Panc1 (cell line): ENCODE measurements at regions not wholly inside any gene's neighbourhood (a gene's known extent, or its start where the extent isn't known, plus 50 kb on each side); places are given as distances from the start of the nearest gene placed in this dataset.

Source experiments
- ATAC-seq: fragments of 200-7000 bp; cut with Tn5 transposase; 2 replicates; pipeline ENCODE4 v1.9.1; 2020; ENCODE audit warnings: mild to moderate bottlenecking, moderate library complexity
- BruUV-seq: library from RNA; stranded (reverse); fragments of 400-500 nt; replicated peaks from 2 replicates; lab custom pipeline; 2021; lab: Mats Ljungman, UMichigan
- CTCF ChIA-PET: fragments of 300-600 bp; sonication (Branson Sonifier 250); formaldehyde crosslinking; loops from one replicate; lab custom pipeline; 2022; ENCODE audit warnings: antibody characterized with exemption; lab: Charles Lee
- POLR2A ChIA-PET: fragments of 300-600 bp; sonication (Branson Sonifier 250); formaldehyde crosslinking; loops from one replicate; lab custom pipeline; 2022; ENCODE audit warnings: antibody characterized with exemption; lab: Charles Lee
- DNase-seq: peaks from one replicate; pipeline ENCODE4 v3.0.0-alpha.2; 2010; ENCODE audit warnings: low read depth, low spot score
- H3K27ac ChIP-seq: 2 replicates; pipeline ENCODE4 v1.5.1; 2011; ENCODE audit warnings: mild to moderate bottlenecking, low read length, inconsistent platforms
- H3K27me3 ChIP-seq: fragments of 200-500 bp; sonication (Bioruptor generic); 2 replicates; pipeline ENCODE4 v1.6.0; 2014; ENCODE audit warnings: low read length, inconsistent platforms; ENCODE audit not compliant: control insufficient read depth, insufficient read depth
- H3K36me3 ChIP-seq: fragments of 200-500 bp; sonication (Bioruptor generic); 2 replicates; pipeline ENCODE4 v1.5.1; 2014; ENCODE audit warnings: inconsistent platforms, mild to moderate bottlenecking, low read length, moderate library complexity; ENCODE audit not compliant: control insufficient read depth, insufficient read depth
- H3K4me1 ChIP-seq: 2 replicates; pipeline ENCODE4 v1.5.1; 2011; ENCODE audit warnings: inconsistent platforms, mild to moderate bottlenecking, low read length, moderate library complexity; ENCODE audit not compliant: control insufficient read depth, insufficient read depth
- H3K4me3 ChIP-seq, 2 experiments: 2 replicates each; pipeline ENCODE4 v1.5.1; 2011 to 2012; ENCODE audit warnings: low read depth in 2 of 2, low read length in 2 of 2, mild to moderate bottlenecking in 2 of 2, inconsistent platforms in 1 of 2, moderate library complexity in 1 of 2
- H3K9me3 ChIP-seq: fragments of 200-500 bp; sonication (Bioruptor generic); 2 replicates; pipeline ENCODE4 v1.5.1; 2014; ENCODE audit warnings: low read depth, mild to moderate bottlenecking, inconsistent platforms, low read length, moderate library complexity; ENCODE audit not compliant: control insufficient read depth, insufficient read depth
- CTCF ChIP-seq: fragments of 450-650 bp; IDR thresholded peaks from 2 replicates; pipeline ENCODE4 v1.5.1; 2017; ENCODE audit warnings: mild to moderate bottlenecking
- POLR2AphosphoS5 ChIP-seq: IDR thresholded peaks from 2 replicates; pipeline ENCODE4 v1.6.1; 2012; ENCODE audit warnings: mild to moderate bottlenecking, low read depth, low read length, moderate library complexity
- SIN3A ChIP-seq: IDR thresholded peaks from 2 replicates; pipeline ENCODE4 v1.6.1; 2012; ENCODE audit warnings: low read depth, mild to moderate bottlenecking, low read length, moderate library complexity, borderline replicate concordance; ENCODE audit not compliant: insufficient read depth
- TCF7L2 ChIP-seq: IDR thresholded peaks from 2 replicates; pipeline ENCODE4 v1.6.1; 2011; ENCODE audit warnings: mild to moderate bottlenecking, low read depth, low read length, inconsistent platforms
- in situ Hi-C: cut with HindIII; loops from 2 replicates; pipeline ENCODE4 v1.10.0; 2016; ENCODE audit warnings: low sequenced_read_pairs, low pct_unique_long_range_greater_than_20kb
- intact Hi-C: fragments of 100-400 bp; cut with micrococcal nuclease; formaldehyde crosslinking; loops from one replicate; pipeline ENCODE4 v1.10.0; 2022; ENCODE audit not compliant: unreplicated experiment
- TF ChIP-seq, protein P1 (sequence below), 2 experiments: IDR thresholded peaks; 2 replicates each; pipeline ENCODE4 v1.6.1; 2011 to 2012; ENCODE audit warnings: low read depth in 2 of 2, control low read depth in 1 of 2, low read length in 1 of 2, mild to moderate bottlenecking in 1 of 2, moderate library complexity in 1 of 2; ENCODE audit not compliant: insufficient read depth in 1 of 2

- no peak overlapping the region for H3K4me3 ChIP-seq
- TF ChIP-seq CTCF (no peak; the same call in 1 of the 2 replicates), SIN3A (no peak)
- TF ChIP-seq, protein P1, sequence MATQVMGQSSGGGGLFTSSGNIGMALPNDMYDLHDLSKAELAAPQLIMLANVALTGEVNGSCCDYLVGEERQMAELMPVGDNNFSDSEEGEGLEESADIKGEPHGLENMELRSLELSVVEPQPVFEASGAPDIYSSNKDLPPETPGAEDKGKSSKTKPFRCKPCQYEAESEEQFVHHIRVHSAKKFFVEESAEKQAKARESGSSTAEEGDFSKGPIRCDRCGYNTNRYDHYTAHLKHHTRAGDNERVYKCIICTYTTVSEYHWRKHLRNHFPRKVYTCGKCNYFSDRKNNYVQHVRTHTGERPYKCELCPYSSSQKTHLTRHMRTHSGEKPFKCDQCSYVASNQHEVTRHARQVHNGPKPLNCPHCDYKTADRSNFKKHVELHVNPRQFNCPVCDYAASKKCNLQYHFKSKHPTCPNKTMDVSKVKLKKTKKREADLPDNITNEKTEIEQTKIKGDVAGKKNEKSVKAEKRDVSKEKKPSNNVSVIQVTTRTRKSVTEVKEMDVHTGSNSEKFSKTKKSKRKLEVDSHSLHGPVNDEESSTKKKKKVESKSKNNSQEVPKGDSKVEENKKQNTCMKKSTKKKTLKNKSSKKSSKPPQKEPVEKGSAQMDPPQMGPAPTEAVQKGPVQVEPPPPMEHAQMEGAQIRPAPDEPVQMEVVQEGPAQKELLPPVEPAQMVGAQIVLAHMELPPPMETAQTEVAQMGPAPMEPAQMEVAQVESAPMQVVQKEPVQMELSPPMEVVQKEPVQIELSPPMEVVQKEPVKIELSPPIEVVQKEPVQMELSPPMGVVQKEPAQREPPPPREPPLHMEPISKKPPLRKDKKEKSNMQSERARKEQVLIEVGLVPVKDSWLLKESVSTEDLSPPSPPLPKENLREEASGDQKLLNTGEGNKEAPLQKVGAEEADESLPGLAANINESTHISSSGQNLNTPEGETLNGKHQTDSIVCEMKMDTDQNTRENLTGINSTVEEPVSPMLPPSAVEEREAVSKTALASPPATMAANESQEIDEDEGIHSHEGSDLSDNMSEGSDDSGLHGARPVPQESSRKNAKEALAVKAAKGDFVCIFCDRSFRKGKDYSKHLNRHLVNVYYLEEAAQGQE (IDR thresholded peaks at IDR 0.05; ENCODE audit: insufficient read depth in 1 of 2, low read depth in 2 of 2, low read length in 1 of 2) = no peak
- no peaks in the 10 kb centered on the region for H3K9me3 ChIP-seq
- no peaks in the 10 kb centered on the region for H3K36me3 ChIP-seq
- POLR2A ChIA-PET = no interaction called here
- no peaks in the 10 kb centered on the region; the same call in 1 of the 2 replicates for H3K27me3 ChIP-seq
- DNase-seq = no peak
- ATAC-seq = no peak
- intact Hi-C loops (no loop called here), in situ Hi-C loops (no loop called here)
- no TSS peak for BruUV-seq
- H3K4me1 ChIP-seq = no peaks in the 10 kb centered on the region
- CTCF ChIA-PET = no interaction called here
- H3K27ac ChIP-seq = no peak overlapping the region
These were observed 754.6 kb upstream of the MMS22L start for GRCh38 chr6:98037571-98037970.

DNA sequence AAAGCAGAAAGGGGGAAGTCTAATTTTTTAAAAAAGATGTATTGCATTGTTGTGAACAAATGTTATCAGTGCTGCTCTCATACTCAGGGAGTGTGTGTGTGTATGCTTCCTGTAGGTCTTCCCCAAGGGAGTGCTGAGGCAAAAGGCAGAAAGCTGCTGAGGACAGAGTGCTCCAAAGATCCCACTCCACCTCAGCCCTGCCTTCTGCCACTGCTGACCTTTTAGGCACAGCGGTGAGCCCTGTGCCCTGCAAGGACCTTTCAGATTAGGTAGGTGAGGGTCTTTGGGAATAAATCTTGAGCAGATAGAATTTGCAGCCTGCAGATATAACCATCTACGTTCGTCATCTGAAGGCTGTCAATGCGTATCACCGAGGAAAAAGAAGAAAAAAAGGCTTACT is 756.4 kb upstream of the MMS22L start:
- BruUV-seq = no TSS peak
- POLR2A ChIA-PET = no interaction called here
- Histone ChIP-seq H3K27me3 (no peaks in the 10 kb centered on the region; the same call in 1 of the 2 replicates), H3K36me3 (no peaks in the 10 kb centered on the region), H3K27ac (no peak overlapping the region), H3K9me3 (no peaks in the 10 kb centered on the region), H3K4me1 (no peaks in the 10 kb centered on the region), H3K4me3 (no peak overlapping the region)
- ATAC-seq = no peak
- intact Hi-C loops = no loop called here
- CTCF ChIA-PET = no interaction called here
- no peak for TF ChIP-seq TCF7L2
- no peak for TF ChIP-seq SIN3A
- no peak for TF ChIP-seq CTCF
- no peak for TF ChIP-seq POLR2AphosphoS5
- TF ChIP-seq, protein P1 (IDR thresholded peaks at IDR 0.05; ENCODE audit: insufficient read depth in 1 of 2, low read depth in 2 of 2, low read length in 1 of 2) = no peak
- in situ Hi-C loops = no loop called here
- DNase-seq = no peak
